ENCODE measurements at regions not wholly inside any gene's neighbourhood (a gene's known extent, or its start where the extent isn't known, plus 50 kb on each side); places are given as distances from the start of the nearest gene placed in this dataset.
A peak's percentile ranks its signal among the peaks of the same experiment; 100 is the strongest.

DNA sequence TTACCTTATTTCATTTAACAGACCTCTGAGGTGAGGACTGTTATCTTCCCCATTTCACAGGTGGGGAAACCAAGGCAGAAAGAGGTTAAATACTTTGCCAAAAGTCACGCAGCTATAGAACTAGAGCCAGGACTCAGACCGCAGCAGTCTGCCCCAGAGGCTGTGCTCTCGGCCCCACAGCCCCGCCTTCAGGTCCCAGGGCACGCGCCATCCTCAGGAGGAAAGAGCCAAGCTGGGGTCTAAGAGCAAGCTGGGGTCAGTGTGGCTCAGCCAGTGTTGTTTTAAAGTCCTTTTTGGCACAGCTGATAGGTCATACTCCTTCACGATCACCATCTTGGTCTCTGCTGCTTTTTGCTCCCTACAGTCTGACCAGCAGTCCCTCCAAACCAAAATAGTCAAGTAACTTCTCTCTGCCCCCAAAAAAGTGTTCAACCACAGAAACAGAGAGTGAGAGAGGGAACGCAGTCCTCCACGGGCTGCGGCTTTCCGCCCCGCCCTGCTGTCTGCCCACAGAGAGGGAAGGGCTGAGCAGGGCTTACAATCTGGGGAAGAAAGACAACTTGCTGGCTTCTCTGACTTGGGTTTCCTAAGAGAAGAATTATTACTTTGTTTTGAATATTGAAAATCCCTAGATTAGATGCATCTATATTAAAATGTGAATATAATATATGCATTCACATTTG is 137.2 kb upstream of the OPCML start:
- H3K36me3 Mint-ChIP-seq = no peaks in the 10 kb centered on the region
- H3K4me1 Mint-ChIP-seq = no peaks in the 10 kb centered on the region
- H3K27ac Mint-ChIP-seq = no peak overlapping the region
- no peaks in the 10 kb centered on the region for H3K27me3 Mint-ChIP-seq
- H3K4me3 Mint-ChIP-seq = no peak overlapping the region
- ATAC-seq (ENCODE audit: low read depth in 2 of 2) (no peak), DNase-seq (no peak)
- H3K9me3 Mint-ChIP-seq = peaks cover 0 to 5% (median 3%) of the 10 kb centered on the region in 7 donors

DNA sequence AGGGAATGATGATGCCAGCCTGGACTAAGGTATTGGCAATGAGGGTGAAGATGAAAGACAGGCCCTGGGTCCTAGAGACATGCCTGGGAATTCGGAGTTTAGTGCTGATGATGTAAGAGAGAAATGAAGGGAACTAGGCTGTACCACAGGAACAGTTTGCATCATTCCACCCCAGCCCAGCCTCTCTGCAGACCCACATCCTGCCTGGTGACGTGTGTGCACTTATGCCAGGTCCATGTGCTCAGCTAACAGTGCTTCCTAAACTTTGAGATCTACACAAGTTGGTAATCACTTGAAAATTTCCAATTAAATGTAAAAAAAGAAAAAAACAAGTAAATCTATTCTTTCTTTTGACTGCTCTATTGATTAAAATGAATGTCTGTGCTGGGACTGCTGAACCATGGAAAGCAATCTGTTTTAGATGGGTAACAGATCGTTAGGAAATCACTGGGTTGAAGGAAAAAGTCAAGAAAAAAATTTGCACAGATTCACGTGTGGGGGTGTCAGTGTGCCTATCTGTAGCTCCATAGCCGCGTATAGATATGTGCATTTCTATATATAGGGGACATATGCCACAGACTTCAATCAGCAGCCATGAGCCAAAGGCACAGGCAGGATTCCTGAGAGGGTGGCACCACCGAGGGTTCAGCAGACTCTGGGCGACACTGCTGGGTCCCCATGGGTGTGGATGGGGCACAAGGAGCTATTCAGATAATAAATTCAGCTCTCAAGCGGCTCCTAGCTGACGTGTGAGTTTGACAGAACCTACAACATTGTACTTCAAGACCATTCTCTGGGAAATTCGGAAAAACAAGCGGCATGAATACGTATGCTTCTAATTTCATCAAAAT is 131.1 kb upstream of the OPCML start:
- DNase-seq = no peak
- H3K4me3 Mint-ChIP-seq = no peak overlapping the region
- no peak for ATAC-seq (ENCODE audit: low read depth in 2 of 2)
- H3K9me3 Mint-ChIP-seq = peaks cover 0 to 9% (median 1%) of the 10 kb centered on the region in 7 donors
- H3K27ac Mint-ChIP-seq = no peak overlapping the region
- H3K27me3 Mint-ChIP-seq = no peaks in the 10 kb centered on the region
- no peaks in the 10 kb centered on the region for H3K4me1 Mint-ChIP-seq
- no peaks in the 10 kb centered on the region for H3K36me3 Mint-ChIP-seq

DNA sequence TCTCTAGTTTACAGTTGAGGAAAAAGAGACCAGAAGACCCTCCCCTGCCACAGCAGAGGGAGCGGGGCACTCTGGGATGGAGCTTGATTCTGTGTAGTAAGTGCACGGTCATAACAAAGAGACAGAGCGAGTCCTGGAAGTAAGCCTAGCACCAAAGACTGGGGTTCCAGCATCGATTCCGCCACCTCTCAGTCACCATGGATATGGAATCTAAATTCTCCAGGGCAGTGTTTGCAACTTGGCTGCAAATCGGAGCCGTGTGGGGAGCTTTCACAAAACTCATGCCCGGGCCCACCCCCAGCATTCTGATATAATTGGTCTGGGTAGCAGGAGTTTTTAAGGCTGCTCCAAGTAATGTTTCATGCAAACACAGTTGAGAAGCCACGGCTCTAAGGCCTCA is 129.5 kb upstream of the OPCML start:
- H3K27me3 Mint-ChIP-seq = no peaks in the 10 kb centered on the region
- no peak for DNase-seq
- ATAC-seq (ENCODE audit: low read depth in 2 of 2) = no peak
- no peaks in the 10 kb centered on the region for H3K4me1 Mint-ChIP-seq
- no peaks in the 10 kb centered on the region for H3K36me3 Mint-ChIP-seq
- H3K4me3 Mint-ChIP-seq = no peak overlapping the region
- H3K27ac Mint-ChIP-seq = no peak overlapping the region
- peaks cover under 1 to 15% (median 5%) of the 10 kb centered on the region in 7 donors for H3K9me3 Mint-ChIP-seq

DNA sequence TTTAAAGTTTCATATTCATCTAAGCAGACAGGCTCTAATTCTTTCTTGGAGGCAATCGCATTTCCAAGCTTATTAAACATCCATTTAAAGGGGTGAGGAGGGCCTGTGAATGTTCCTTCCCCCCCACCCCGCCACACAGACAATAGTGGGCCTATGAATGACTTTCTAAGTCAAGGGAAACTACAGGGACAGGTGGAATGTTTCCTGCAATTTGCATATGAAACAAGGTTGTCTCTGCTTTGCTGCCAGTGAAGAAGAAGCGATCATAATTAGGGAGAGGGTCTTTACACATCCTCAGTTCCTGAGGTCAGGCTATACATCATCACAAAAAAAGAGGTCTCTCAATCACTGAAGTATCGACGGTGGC is 127.9 kb upstream of the OPCML start:
- H3K9me3 Mint-ChIP-seq = peaks cover 3 to 18% (median 5%) of the 10 kb centered on the region in 7 donors
- H3K27me3 Mint-ChIP-seq = peaks cover 0 to 4% (median 0%) of the 10 kb centered on the region in 3 donors
- H3K4me3 Mint-ChIP-seq = no peak overlapping the region
- H3K36me3 Mint-ChIP-seq = no peaks in the 10 kb centered on the region
- H3K4me1 Mint-ChIP-seq = no peaks in the 10 kb centered on the region
- H3K27ac Mint-ChIP-seq = peak overlapping the region in 1 of 6 donors; percentile 62
- DNase-seq (no peak), ATAC-seq (ENCODE audit: low read depth in 2 of 2) (no peak)

DNA sequence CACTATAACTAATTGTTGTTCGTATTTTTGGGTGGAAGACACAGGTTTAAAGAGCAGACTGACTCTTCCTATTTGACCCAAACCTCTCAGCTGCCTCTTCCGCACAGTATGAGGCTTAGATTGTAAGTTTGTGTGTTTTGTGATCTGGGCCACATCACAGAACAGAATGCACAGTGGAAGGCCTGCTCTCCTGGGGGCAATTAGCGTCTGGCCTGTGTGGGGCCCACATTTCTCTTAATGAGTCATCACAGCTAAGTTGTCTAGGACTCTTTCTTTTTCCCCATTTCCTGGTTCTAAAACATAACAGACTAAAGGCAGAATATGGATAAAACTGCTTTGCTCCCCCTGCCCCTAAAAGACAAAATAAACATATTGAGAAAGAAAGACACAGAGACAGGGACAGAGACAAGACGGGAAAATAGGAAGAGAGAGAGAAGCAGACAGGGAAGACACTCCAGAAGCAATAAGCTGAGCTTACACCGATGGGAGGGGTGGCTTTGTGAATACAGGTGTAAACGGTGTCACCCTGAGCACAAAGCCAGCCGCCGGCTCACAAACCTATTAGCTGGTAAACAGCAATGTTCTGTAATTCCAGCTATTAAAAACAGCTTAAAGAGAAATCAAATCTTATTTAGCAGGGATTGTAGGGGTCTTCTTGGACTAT is 127.4 kb upstream of the OPCML start:
- no peak for ATAC-seq (ENCODE audit: low read depth in 2 of 2)
- no peaks in the 10 kb centered on the region for H3K36me3 Mint-ChIP-seq
- H3K9me3 Mint-ChIP-seq = peaks cover 3 to 18% (median 5%) of the 10 kb centered on the region in 7 donors
- DNase-seq = no peak
- no peak overlapping the region for H3K4me3 Mint-ChIP-seq
- H3K27me3 Mint-ChIP-seq = peaks cover 0 to 4% (median 0%) of the 10 kb centered on the region in 3 donors
- no peak overlapping the region for H3K27ac Mint-ChIP-seq
- no peaks in the 10 kb centered on the region for H3K4me1 Mint-ChIP-seq

DNA sequence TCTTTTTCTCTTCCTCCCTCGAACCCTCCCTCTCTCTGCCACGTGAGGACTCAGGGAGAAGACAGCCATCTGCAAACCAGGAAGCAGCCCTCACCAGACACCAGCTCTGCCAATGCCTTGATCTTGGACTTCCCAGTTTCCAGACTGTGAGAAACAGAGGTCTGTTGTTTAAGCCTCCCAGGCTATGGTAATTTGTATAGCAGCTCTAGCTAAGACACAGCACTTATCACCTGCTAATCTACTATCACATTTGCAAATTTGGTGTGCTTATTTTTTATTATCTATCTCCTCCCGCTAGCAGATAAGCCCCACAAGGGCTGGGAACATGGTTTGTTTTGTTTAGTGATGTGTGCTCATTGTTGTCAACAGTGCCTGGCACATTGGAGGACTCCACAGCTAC is 124.8 kb upstream of the OPCML start:
- ATAC-seq (ENCODE audit: low read depth in 2 of 2) = no peak
- no peaks in the 10 kb centered on the region for H3K36me3 Mint-ChIP-seq
- no peaks in the 10 kb centered on the region for H3K4me1 Mint-ChIP-seq
- no peak for DNase-seq
- H3K27ac Mint-ChIP-seq = no peak overlapping the region
- H3K9me3 Mint-ChIP-seq = peaks cover 3 to 14% (median 7%) of the 10 kb centered on the region in 7 donors
- H3K4me3 Mint-ChIP-seq = no peak overlapping the region
- H3K27me3 Mint-ChIP-seq = peaks cover 0 to 4% (median 0%) of the 10 kb centered on the region in 3 donors

DNA sequence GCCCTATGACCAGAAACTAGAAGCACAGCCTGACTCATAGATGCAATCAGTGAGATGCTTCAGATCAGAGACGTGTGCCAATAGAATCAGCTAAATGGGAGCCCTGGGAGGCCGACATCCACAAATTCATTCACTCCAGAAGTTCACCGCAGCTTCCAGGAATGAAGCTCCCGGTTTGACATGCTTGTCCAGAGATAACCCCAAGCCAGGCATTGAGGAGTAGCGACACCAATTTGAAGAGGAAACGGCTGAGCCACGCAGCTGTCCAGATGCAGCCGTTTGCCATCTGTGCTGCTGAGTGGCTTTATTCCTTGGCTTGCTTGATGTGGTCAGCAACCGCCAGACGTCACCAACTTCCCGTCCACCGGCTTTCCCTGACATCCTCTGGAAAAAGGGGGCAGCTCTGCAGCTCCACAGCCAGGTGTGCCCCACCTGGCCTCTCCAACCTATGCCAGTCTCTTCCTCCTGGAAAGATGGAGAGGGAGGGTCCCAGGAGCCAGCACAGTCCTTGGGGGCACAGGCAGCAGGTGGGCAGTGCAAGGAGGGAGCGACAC is 123.9 kb upstream of the OPCML start:
- H3K4me1 Mint-ChIP-seq = no peaks in the 10 kb centered on the region
- no peak overlapping the region for H3K4me3 Mint-ChIP-seq
- no peak for ATAC-seq (ENCODE audit: low read depth in 2 of 2)
- H3K36me3 Mint-ChIP-seq = no peaks in the 10 kb centered on the region
- no peak overlapping the region for H3K27ac Mint-ChIP-seq
- H3K9me3 Mint-ChIP-seq = peaks cover 3 to 14% (median 7%) of the 10 kb centered on the region in 7 donors
- peaks cover 0 to 4% (median 0%) of the 10 kb centered on the region in 3 donors for H3K27me3 Mint-ChIP-seq
- DNase-seq = no peak

DNA sequence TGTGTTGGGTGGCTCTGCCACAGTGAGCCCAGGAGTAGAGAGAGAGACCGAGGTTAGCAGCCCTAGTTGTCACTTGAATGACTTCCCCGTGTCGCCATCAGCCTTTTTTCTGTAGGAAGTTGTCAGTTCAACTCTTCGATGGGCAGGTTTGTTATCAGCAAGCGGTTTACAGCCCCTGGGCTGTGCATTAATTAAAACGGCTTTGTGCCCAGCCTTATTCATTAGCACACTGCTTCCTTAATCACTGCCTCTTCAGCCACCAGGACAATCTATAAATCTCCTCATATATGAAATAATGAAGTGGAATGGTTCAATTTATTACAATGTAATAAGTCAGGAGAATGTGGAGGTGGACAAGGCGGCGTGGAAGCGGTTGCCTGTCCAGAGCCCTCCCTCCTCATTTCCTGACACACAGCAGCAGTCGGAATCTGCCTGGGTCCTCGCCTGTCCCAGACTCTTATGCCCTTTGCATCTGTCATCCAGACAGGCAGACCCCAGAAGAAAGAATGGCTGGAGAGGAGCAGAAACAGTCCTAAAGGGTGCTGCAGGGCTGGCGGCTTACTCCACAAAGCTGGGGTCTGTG is 122.4 kb upstream of the OPCML start:
- H3K27me3 Mint-ChIP-seq = peaks cover 0 to 4% (median 0%) of the 10 kb centered on the region in 3 donors
- no peaks in the 10 kb centered on the region for H3K4me1 Mint-ChIP-seq
- ATAC-seq (ENCODE audit: low read depth in 2 of 2) (no peak), DNase-seq (no peak)
- no peaks in the 10 kb centered on the region for H3K36me3 Mint-ChIP-seq
- no peak overlapping the region for H3K27ac Mint-ChIP-seq
- H3K4me3 Mint-ChIP-seq = no peak overlapping the region
- peaks cover 3 to 13% (median 7%) of the 10 kb centered on the region in 7 donors for H3K9me3 Mint-ChIP-seq

DNA sequence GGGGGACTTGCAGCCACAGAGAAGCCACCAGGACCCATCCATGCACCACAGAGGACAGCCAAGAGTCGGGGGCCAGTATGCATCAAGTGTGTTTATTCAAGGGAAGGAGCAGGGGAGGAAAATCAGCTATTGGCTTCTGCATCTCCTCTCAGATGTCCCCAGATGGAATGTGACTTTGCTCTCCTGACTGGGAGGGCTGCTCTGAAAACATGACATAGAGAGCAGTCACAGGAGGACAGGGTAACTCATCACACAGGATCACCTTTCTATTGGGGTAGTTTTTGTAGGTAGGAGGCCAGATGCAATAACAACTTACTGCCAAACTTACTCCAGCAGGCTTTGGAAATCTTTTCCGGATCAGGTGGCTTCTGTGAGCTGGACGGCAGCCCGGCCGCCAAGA is 121.0 kb upstream of the OPCML start:
- H3K36me3 Mint-ChIP-seq = no peaks in the 10 kb centered on the region
- H3K27me3 Mint-ChIP-seq = peaks cover 0 to 4% (median 0%) of the 10 kb centered on the region in 3 donors
- H3K27ac Mint-ChIP-seq = no peak overlapping the region

DNA sequence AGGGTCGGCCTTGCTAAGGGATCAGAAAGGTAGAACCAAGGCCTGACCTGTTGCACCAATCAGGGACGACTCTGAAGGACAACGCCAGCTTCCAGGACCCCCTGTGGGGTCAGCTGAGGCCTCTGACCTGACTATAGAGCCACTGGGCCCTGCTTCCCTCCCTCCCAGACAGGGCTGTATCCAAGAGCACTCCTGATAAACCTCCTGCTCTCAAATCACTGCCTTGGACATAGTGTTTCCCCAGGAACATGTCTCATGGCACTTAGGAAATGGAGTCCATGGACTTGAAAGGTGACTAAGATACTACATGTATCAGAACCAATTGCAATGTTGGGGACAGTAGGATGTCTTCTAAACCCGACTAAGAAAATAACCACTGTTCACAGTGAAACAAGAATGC is 117.8 kb upstream of the OPCML start:
- DNase-seq (no peak), ATAC-seq (ENCODE audit: low read depth in 2 of 2) (no peak)
- no peak overlapping the region for H3K4me3 Mint-ChIP-seq
- H3K36me3 Mint-ChIP-seq = no peaks in the 10 kb centered on the region
- H3K27ac Mint-ChIP-seq = no peak overlapping the region
- H3K9me3 Mint-ChIP-seq = peaks cover 0 to 11% (median 6%) of the 10 kb centered on the region in 7 donors
- H3K27me3 Mint-ChIP-seq = no peaks in the 10 kb centered on the region
- H3K4me1 Mint-ChIP-seq = no peaks in the 10 kb centered on the region

More for the DNA sequence above, 121.0 kb upstream of the OPCML start:
- ATAC-seq (ENCODE audit: low read depth in 2 of 2) (no peak), DNase-seq (no peak)
- peaks cover 4 to 12% (median 7%) of the 10 kb centered on the region in 7 donors for H3K9me3 Mint-ChIP-seq
- no peak overlapping the region for H3K4me3 Mint-ChIP-seq
- no peaks in the 10 kb centered on the region for H3K4me1 Mint-ChIP-seq

DNA sequence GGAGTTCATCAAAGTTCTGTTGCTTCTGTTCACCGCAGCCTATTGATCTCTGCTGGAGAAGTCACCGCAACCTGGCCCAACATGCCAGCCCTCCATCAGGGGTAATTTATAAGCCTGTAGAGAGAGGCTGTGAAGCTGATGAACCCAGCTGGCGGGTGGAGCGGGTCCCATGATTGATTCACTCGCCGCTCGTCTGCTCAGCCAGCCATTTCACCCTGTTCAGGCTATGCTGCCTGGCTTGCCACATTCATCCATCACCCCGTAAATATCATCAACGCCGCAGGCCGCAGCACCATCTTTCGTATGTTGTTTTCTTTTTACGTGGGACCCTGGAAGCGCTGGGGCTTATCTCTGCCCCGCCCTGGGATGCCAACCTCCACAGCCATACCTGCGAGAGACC is 116.7 kb upstream of the OPCML start:
- ATAC-seq (ENCODE audit: low read depth in 2 of 2) (no peak), DNase-seq (no peak)
- no peaks in the 10 kb centered on the region for H3K36me3 Mint-ChIP-seq
- no peaks in the 10 kb centered on the region for H3K27me3 Mint-ChIP-seq
- H3K4me3 Mint-ChIP-seq = no peak overlapping the region
- H3K4me1 Mint-ChIP-seq = no peaks in the 10 kb centered on the region
- H3K27ac Mint-ChIP-seq = no peak overlapping the region
- peaks cover 0 to 9% (median 6%) of the 10 kb centered on the region in 7 donors for H3K9me3 Mint-ChIP-seq

DNA sequence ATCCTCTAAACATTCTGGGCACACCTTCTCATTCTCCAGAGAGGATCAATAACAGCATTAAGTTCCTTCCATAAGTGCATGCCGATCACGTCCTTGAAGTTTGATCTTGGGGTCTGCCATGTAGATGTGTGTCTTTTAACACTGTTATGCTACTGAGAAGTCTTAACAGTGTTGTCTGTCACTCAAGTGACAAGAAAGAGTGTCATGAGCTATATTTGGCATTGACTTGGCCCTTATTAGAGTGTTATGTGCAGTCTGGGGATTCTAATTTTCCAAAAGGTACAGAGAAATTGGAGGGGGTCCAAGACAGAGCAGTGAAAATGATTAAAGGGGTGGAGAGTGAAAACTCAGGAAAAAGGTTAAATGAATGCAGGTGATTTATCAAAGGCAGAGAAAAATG is 107.1 kb upstream of the OPCML start:
- no peaks in the 10 kb centered on the region for H3K36me3 Mint-ChIP-seq
- no peak overlapping the region for H3K4me3 Mint-ChIP-seq
- no peak overlapping the region for H3K27ac Mint-ChIP-seq
- no peaks in the 10 kb centered on the region for H3K4me1 Mint-ChIP-seq
- DNase-seq (no peak), ATAC-seq (ENCODE audit: low read depth in 2 of 2) (no peak)
- H3K9me3 Mint-ChIP-seq = peaks cover 2 to 6% (median 4%) of the 10 kb centered on the region in 7 donors
- H3K27me3 Mint-ChIP-seq = no peaks in the 10 kb centered on the region

DNA sequence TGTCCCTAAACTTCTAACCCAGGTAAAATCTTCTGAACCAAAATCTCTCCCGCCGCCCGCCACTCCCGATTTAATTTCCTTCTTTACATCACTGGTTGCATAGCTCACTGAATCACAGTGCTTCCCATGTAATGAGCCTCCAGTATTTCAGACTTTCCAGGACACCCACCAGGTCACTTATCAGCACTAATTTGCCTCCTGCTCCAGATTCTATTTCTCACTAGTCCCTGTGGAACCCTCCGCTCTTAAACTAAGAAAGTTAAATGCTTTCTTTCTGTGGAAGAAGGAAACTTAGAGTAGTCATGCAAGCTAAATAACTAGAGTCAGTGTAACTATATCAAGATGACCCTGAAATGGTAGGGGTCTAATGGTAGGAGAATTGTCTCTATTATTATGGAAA is 106.6 kb upstream of the OPCML start:
- Mint-ChIP-seq H3K4me1 (no peaks in the 10 kb centered on the region), H3K4me3 (no peak overlapping the region), H3K27me3 (no peaks in the 10 kb centered on the region), H3K9me3 (peaks cover 2 to 7% (median 5%) of the 10 kb centered on the region in 7 donors), H3K27ac (no peak overlapping the region), H3K36me3 (no peaks in the 10 kb centered on the region)
- ATAC-seq (ENCODE audit: low read depth in 2 of 2) (no peak), DNase-seq (no peak)
